SU-DHL-6 (cell line): ENCODE measurements at regions not wholly inside any gene's neighbourhood (a gene's known extent, or its start where the extent isn't known, plus 50 kb on each side); places are given as distances from the start of the nearest gene placed in this dataset.

ENCODE experiments used
- EZH2phosphoT487 ChIP-seq: fragments of 200-600 bp; sonication (generic), shearing (Covaris generic); conservative IDR thresholded peaks from 2 replicates; pipeline ENCODE4 v1.6.1; 2018; ENCODE audit warnings: mild to moderate bottlenecking, antibody characterized with exemption, low read length, moderate library complexity, mixed read lengths
- TF ChIP-seq, protein P1 (sequence below): fragments of 200-600 bp; sonication (generic); IDR thresholded peaks from one replicate; pipeline ENCODE4 v1.5.1; 2017; ENCODE audit warnings: antibody characterized with exemption, mild to moderate bottlenecking, low read length, moderate library complexity; ENCODE audit not compliant: insufficient read depth, poor library complexity, severe bottlenecking

DNA sequence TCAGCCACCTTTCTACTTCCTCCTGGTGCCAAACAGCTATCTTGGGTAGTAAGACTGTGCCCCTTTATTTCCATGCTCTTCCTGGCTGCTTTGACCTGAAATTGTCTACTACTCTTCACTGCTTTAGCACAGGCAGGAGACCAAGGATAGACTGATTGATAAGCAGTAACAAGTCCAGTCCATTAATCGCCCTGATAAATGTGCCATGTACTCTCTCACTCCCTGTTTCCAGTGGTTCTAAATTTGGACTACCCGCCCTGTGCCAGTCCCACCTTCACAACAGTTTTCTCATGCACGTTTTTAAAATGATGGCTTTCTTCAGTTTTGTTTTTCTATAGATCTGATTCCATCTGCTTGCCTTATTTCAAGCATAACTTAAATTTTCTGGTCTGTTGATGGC, 189.6 kb upstream of the RBMS1 start:
- TF ChIP-seq, protein P1, sequence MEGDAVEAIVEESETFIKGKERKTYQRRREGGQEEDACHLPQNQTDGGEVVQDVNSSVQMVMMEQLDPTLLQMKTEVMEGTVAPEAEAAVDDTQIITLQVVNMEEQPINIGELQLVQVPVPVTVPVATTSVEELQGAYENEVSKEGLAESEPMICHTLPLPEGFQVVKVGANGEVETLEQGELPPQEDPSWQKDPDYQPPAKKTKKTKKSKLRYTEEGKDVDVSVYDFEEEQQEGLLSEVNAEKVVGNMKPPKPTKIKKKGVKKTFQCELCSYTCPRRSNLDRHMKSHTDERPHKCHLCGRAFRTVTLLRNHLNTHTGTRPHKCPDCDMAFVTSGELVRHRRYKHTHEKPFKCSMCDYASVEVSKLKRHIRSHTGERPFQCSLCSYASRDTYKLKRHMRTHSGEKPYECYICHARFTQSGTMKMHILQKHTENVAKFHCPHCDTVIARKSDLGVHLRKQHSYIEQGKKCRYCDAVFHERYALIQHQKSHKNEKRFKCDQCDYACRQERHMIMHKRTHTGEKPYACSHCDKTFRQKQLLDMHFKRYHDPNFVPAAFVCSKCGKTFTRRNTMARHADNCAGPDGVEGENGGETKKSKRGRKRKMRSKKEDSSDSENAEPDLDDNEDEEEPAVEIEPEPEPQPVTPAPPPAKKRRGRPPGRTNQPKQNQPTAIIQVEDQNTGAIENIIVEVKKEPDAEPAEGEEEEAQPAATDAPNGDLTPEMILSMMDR: no peak
- no peak for TF ChIP-seq EZH2phosphoT487
